DND-41 (cell line): ENCODE measurements at regions not wholly inside any gene's neighbourhood (a gene's known extent, or its start where the extent isn't known, plus 50 kb on each side); places are given as distances from the start of the nearest gene placed in this dataset.
"Not testable (repeated sequence)": the region's sequence is repeated elsewhere in the genome, so short reads cannot be mapped to it uniquely, and the experiment has no call there.

Experiments used
- ATAC-seq: fragments of 200-7000 bp; cut with Tn5 transposase; 3 replicates; pipeline ENCODE4 v1.9.1; 2021; ENCODE audit warnings: low read depth; ENCODE audit not compliant: insufficient read depth
- DNase-seq: peaks from one replicate; pipeline ENCODE4 v3.0.0-alpha.2; 2020
- H2AFZ ChIP-seq: 2 replicates; pipeline ENCODE4 v1.6.0; 2012; ENCODE audit warnings: low read depth, low read length
- H3K27ac ChIP-seq: 2 replicates; pipeline ENCODE4 v1.5.1; 2012; ENCODE audit warnings: low read length, inconsistent platforms
- H3K27me3 ChIP-seq: fragments of 200-600 bp; sonication (generic); 2 replicates; pipeline ENCODE4 v1.6.0; 2012; ENCODE audit warnings: low read length, mild to moderate bottlenecking, inconsistent platforms; ENCODE audit not compliant: insufficient read depth, poor library complexity
- H3K36me3 ChIP-seq: 2 replicates; pipeline ENCODE4 v1.5.1; 2012; ENCODE audit warnings: low read length, inconsistent platforms; ENCODE audit not compliant: insufficient read depth
- H3K4me1 ChIP-seq: 2 replicates; pipeline ENCODE4 v1.5.1; 2012; ENCODE audit warnings: mild to moderate bottlenecking, low read length; ENCODE audit not compliant: insufficient read depth
- H3K4me2 ChIP-seq: 2 replicates; pipeline ENCODE4 v1.6.0; 2012; ENCODE audit warnings: mild to moderate bottlenecking, moderate library complexity, low read length, inconsistent platforms; ENCODE audit not compliant: insufficient read depth
- H3K4me3 ChIP-seq, 2 experiments: fragments of 200-600 bp in 1 of 2; shearing (Covaris generic) in 1 of 2; 2 replicates each; pipeline ENCODE4 v1.5.1; 2012 to 2016; ENCODE audit warnings: inconsistent platforms in 2 of 2, low read length in 2 of 2, mild to moderate bottlenecking in 2 of 2, low read depth in 1 of 2, moderate library complexity in 1 of 2
- H3K79me2 ChIP-seq: 2 replicates; pipeline ENCODE4 v1.6.0; 2012; ENCODE audit warnings: low read length, inconsistent platforms; ENCODE audit not compliant: insufficient read depth
- H3K9ac ChIP-seq: 2 replicates; pipeline ENCODE4 v1.6.0; 2012; ENCODE audit warnings: low read depth, mild to moderate bottlenecking, inconsistent platforms, low read length, moderate library complexity
- H3K9me3 ChIP-seq: 2 replicates; pipeline ENCODE4 v1.5.1; 2012; ENCODE audit warnings: low read length, moderate library complexity, mild to moderate bottlenecking, inconsistent platforms; ENCODE audit not compliant: insufficient read depth, severe bottlenecking
- H4K20me1 ChIP-seq: 2 replicates; pipeline ENCODE4 v1.6.0; 2012; ENCODE audit warnings: low read length; ENCODE audit not compliant: insufficient read depth
- CTCF ChIP-seq: IDR thresholded peaks from 2 replicates; pipeline ENCODE4 v1.5.1; 2012; ENCODE audit warnings: borderline replicate concordance, low read length, moderate library complexity, mild to moderate bottlenecking; ENCODE audit not compliant: poor library complexity, severe bottlenecking; ENCODE audit errors: extremely low read depth
- EZH2 ChIP-seq: IDR thresholded peaks from 3 replicates; pipeline ENCODE4 v1.6.1; 2012; ENCODE audit warnings: borderline replicate concordance, low read depth, mild to moderate bottlenecking, moderate library complexity, low read length, inconsistent platforms; ENCODE audit not compliant: severe bottlenecking

- no peaks in the 10 kb centered on the region for H3K4me1 ChIP-seq
- H3K9ac ChIP-seq: no peak overlapping the region
- no peaks in the 10 kb centered on the region for H3K27me3 ChIP-seq
- no peaks in the 10 kb centered on the region for H4K20me1 ChIP-seq
- H3K79me2 ChIP-seq: no peaks in the 10 kb centered on the region
- no peak overlapping the region for H2AFZ ChIP-seq
- no peak overlapping the region for H3K4me2 ChIP-seq
- no peaks in the 10 kb centered on the region for H3K9me3 ChIP-seq
- no peaks in the 10 kb centered on the region for H3K36me3 ChIP-seq
- no peak for ATAC-seq
- no peak overlapping the region for H3K4me3 ChIP-seq
- H3K27ac ChIP-seq: no peak overlapping the region
- TF ChIP-seq CTCF (no peak), EZH2 (no peak)
- no peak for DNase-seq
Measured at GRCh38 chr6:48520951-48521350, 410.0 kb upstream of the PTCHD4 start.

- no peak overlapping the region for H3K27ac ChIP-seq
- no peaks in the 10 kb centered on the region for H3K36me3 ChIP-seq
- H3K4me1 ChIP-seq: no peaks in the 10 kb centered on the region
- no peak overlapping the region for H2AFZ ChIP-seq
- no peaks in the 10 kb centered on the region for H3K9me3 ChIP-seq
- H3K4me2 ChIP-seq: no peak overlapping the region
- H3K4me3 ChIP-seq: no peak overlapping the region
- H4K20me1 ChIP-seq: no peaks in the 10 kb centered on the region
- H3K27me3 ChIP-seq: no peaks in the 10 kb centered on the region
- DNase-seq (no peak), ATAC-seq (no peak)
- TF ChIP-seq CTCF (no peak), EZH2 (no peak)
- no peaks in the 10 kb centered on the region for H3K79me2 ChIP-seq
- no peak overlapping the region for H3K9ac ChIP-seq
Measured at GRCh38 chr6:48512390-48512789, 401.4 kb upstream of the PTCHD4 start.

- no peaks in the 10 kb centered on the region for H4K20me1 ChIP-seq
- H3K4me2 ChIP-seq: no peak overlapping the region
- H3K79me2 ChIP-seq: no peaks in the 10 kb centered on the region
- TF ChIP-seq CTCF: no peak
- TF ChIP-seq EZH2: no peak
- no peaks in the 10 kb centered on the region for H3K36me3 ChIP-seq
- H3K9ac ChIP-seq: no peak overlapping the region
- H3K4me3 ChIP-seq: no peak overlapping the region
- ATAC-seq (no peak), DNase-seq (no peak)
- H3K9me3 ChIP-seq: no peaks in the 10 kb centered on the region
- no peak overlapping the region for H2AFZ ChIP-seq
- no peaks in the 10 kb centered on the region for H3K27me3 ChIP-seq
- no peak overlapping the region for H3K27ac ChIP-seq
- H3K4me1 ChIP-seq: no peaks in the 10 kb centered on the region
Measured at GRCh38 chr6:48511378-48511777, 400.4 kb upstream of the PTCHD4 start.

GRCh38 chr6:48505621-48506020 lies 394.6 kb upstream of the PTCHD4 start:
- no peaks in the 10 kb centered on the region for H3K27me3 ChIP-seq
- no peak overlapping the region for H3K4me3 ChIP-seq
- TF ChIP-seq EZH2: no peak
- TF ChIP-seq CTCF: no peak
- no peaks in the 10 kb centered on the region for H3K9me3 ChIP-seq
- H3K4me1 ChIP-seq: no peaks in the 10 kb centered on the region
- H3K27ac ChIP-seq: no peak overlapping the region
- H4K20me1 ChIP-seq: no peaks in the 10 kb centered on the region
- ATAC-seq: no peak
- no peaks in the 10 kb centered on the region for H3K36me3 ChIP-seq
- no peak for DNase-seq
- no peak overlapping the region for H3K4me2 ChIP-seq
- no peaks in the 10 kb centered on the region for H3K79me2 ChIP-seq
- no peak overlapping the region for H3K9ac ChIP-seq
- no peak overlapping the region for H2AFZ ChIP-seq

GRCh38 chr6:48493432-48493831 lies 382.4 kb upstream of the PTCHD4 start:
- H2AFZ ChIP-seq, H3K9me3 ChIP-seq, H3K4me2 ChIP-seq, H3K79me2 ChIP-seq, H3K36me3 ChIP-seq, H3K27ac ChIP-seq, H3K27me3 ChIP-seq, DNase-seq, H4K20me1 ChIP-seq, H3K4me1 ChIP-seq, H3K4me3 ChIP-seq, ATAC-seq, H3K9ac ChIP-seq: not testable (repeated sequence)
